OCI-LY1 (cell line): ENCODE measurements at regions not wholly inside any gene's neighbourhood (a gene's known extent, or its start where the extent isn't known, plus 50 kb on each side); places are given as distances from the start of the nearest gene placed in this dataset.

Source experiments
- H2AFZ ChIP-seq: fragments of 200-600 bp; sonication (generic), shearing (Covaris generic); 2 replicates; pipeline ENCODE4 v1.6.0; 2014; ENCODE audit warnings: antibody characterized with exemption, mild to moderate bottlenecking, low read length
- H3F3A ChIP-seq: fragments of 200-600 bp; sonication (generic), shearing (Covaris generic); 2 replicates; pipeline ENCODE4 v1.6.0; 2014; ENCODE audit warnings: mild to moderate bottlenecking, antibody characterized with exemption, low read length, moderate library complexity; ENCODE audit not compliant: insufficient read depth
- H3K27ac ChIP-seq: fragments of 200-600 bp; sonication (generic); 2 replicates; pipeline ENCODE4 v1.5.1; 2014; ENCODE audit warnings: low read length, mixed run types, mild to moderate bottlenecking, low read depth; ENCODE audit not compliant: poor library complexity, severe bottlenecking
- H3K27me3 ChIP-seq: fragments of 200-600 bp; sonication (generic); 2 replicates; pipeline ENCODE4 v1.6.0; 2014; ENCODE audit warnings: antibody characterized with exemption, mild to moderate bottlenecking, low read length, moderate library complexity; ENCODE audit not compliant: insufficient read depth
- H3K36me3 ChIP-seq: fragments of 200-600 bp; sonication (generic); 2 replicates; pipeline ENCODE4 v1.6.1; 2014; ENCODE audit warnings: mild to moderate bottlenecking, antibody characterized with exemption, low read length, moderate library complexity, mixed read lengths; ENCODE audit not compliant: insufficient read depth
- H3K4me1 ChIP-seq: fragments of 200-600 bp; sonication (generic); 2 replicates; pipeline ENCODE4 v1.5.1; 2014; ENCODE audit warnings: mild to moderate bottlenecking, low read length, moderate library complexity; ENCODE audit not compliant: insufficient read depth, severe bottlenecking
- H3K4me2 ChIP-seq: fragments of 200-600 bp; sonication (generic), shearing (Covaris generic); 2 replicates; pipeline ENCODE4 v1.6.1; 2014; ENCODE audit warnings: low read length
- H3K4me3 ChIP-seq: fragments of 200-600 bp; sonication (generic); 2 replicates; pipeline ENCODE4 v1.5.1; 2014; ENCODE audit warnings: low read length, low read depth, mild to moderate bottlenecking, mixed read lengths; ENCODE audit not compliant: poor library complexity, severe bottlenecking
- H3K79me2 ChIP-seq: fragments of 200-600 bp; shearing (Covaris generic); 2 replicates; pipeline ENCODE4 v1.6.1; 2016; ENCODE audit warnings: mixed run types, low read length, mixed read lengths; ENCODE audit not compliant: insufficient read depth
- H3K9ac ChIP-seq: fragments of 200-600 bp; sonication (generic), shearing (Covaris generic); 2 replicates; pipeline ENCODE4 v1.6.1; 2014; ENCODE audit warnings: mild to moderate bottlenecking, low read length, mixed read lengths
- H3K9me2 ChIP-seq: fragments of 200-600 bp; sonication (generic), shearing (Covaris generic); 2 replicates; pipeline ENCODE4 v1.6.1; 2014; ENCODE audit warnings: low read depth, mild to moderate bottlenecking, low read length, mixed read lengths
- H3K9me3 ChIP-seq: fragments of 200-600 bp; shearing (Covaris generic); 2 replicates; pipeline ENCODE4 v1.6.1; 2014; ENCODE audit warnings: low read length, mixed read lengths
- H4K20me1 ChIP-seq: fragments of 200-600 bp; sonication (generic), shearing (Covaris generic); 2 replicates; pipeline ENCODE4 v1.6.0; 2016; ENCODE audit warnings: mild to moderate bottlenecking, low read length; ENCODE audit not compliant: insufficient read depth
- CTCF ChIP-seq: fragments of 200-600 bp; sonication (generic), shearing (Covaris generic); IDR thresholded peaks from 2 replicates; pipeline ENCODE4 v1.5.1; 2017; ENCODE audit warnings: mild to moderate bottlenecking, antibody characterized with exemption, low read length, moderate library complexity, mixed read lengths
- EZH2 ChIP-seq: fragments of 200-600 bp; sonication (generic), shearing (Covaris generic); IDR thresholded peaks from 2 replicates; pipeline ENCODE4 v1.8.0; 2017; ENCODE audit warnings: borderline replicate concordance, mixed run types, mild to moderate bottlenecking, antibody characterized with exemption, low read length, moderate library complexity, mixed read lengths

GRCh38 chr18:35826477-35826876, 146.0 kb upstream of the RMP24 start:
- Histone ChIP-seq H3K4me1 (no peaks in the 10 kb centered on the region), H2AFZ (no peak overlapping the region), H3K27me3 (no peaks in the 10 kb centered on the region), H3K9me2 (no peaks in the 10 kb centered on the region), H3K4me3 (no peak overlapping the region), H3K4me2 (no peak overlapping the region), H3K36me3 (no peaks in the 10 kb centered on the region), H3K79me2 (no peaks in the 10 kb centered on the region), H4K20me1 (no peaks in the 10 kb centered on the region), H3K9me3 (no peaks in the 10 kb centered on the region), H3F3A (no peaks in the 10 kb centered on the region), H3K27ac (no peak overlapping the region), H3K9ac (no peak overlapping the region)
- TF ChIP-seq EZH2 (no peak), CTCF (no peak)

GRCh38 chr18:35827275-35827902, 145.1 kb upstream of the RMP24 start:
- no peak for TF ChIP-seq CTCF
- no peak for TF ChIP-seq EZH2
- Histone ChIP-seq H3K4me3 (no peak overlapping the region), H3K4me2 (no peak overlapping the region), H3K9me3 (no peaks in the 10 kb centered on the region), H4K20me1 (no peaks in the 10 kb centered on the region), H3K36me3 (no peaks in the 10 kb centered on the region), H3K79me2 (no peaks in the 10 kb centered on the region), H3K9ac (no peak overlapping the region), H2AFZ (no peak overlapping the region), H3K27ac (no peak overlapping the region), H3F3A (no peaks in the 10 kb centered on the region), H3K27me3 (no peaks in the 10 kb centered on the region), H3K4me1 (no peaks in the 10 kb centered on the region), H3K9me2 (no peaks in the 10 kb centered on the region)

GRCh38 chr18:35827903-35828275, 144.6 kb upstream of the RMP24 start:
- Histone ChIP-seq H3K27ac (no peak overlapping the region), H3K9me3 (no peaks in the 10 kb centered on the region)

More at GRCh38 chr18:35827903-35828275, 144.6 kb upstream of the RMP24 start:
- H3K79me2 ChIP-seq: no peaks in the 10 kb centered on the region
- H3K36me3 ChIP-seq: no peaks in the 10 kb centered on the region
- H3K4me3 ChIP-seq: no peak overlapping the region
- no peaks in the 10 kb centered on the region for H3K27me3 ChIP-seq
- no peak overlapping the region for H3K9ac ChIP-seq
- no peak overlapping the region for H2AFZ ChIP-seq
- H3K4me2 ChIP-seq: no peak overlapping the region
- no peak for TF ChIP-seq EZH2
- TF ChIP-seq CTCF: no peak
- no peaks in the 10 kb centered on the region for H3K4me1 ChIP-seq
- H3F3A ChIP-seq: no peaks in the 10 kb centered on the region
- no peaks in the 10 kb centered on the region for H4K20me1 ChIP-seq
- H3K9me2 ChIP-seq: no peaks in the 10 kb centered on the region
